Adrenal gland (tissue), 5 donors: ENCODE measurements at regions not wholly inside any gene's neighbourhood (a gene's known extent, or its start where the extent isn't known, plus 50 kb on each side); places are given as distances from the start of the nearest gene placed in this dataset.

Experiments used
- POLR2A ChIP-seq, 2 donors: fragments of 450-650 bp; IDR thresholded peaks; one replicate each; pipeline ENCODE4 v1.6.1; 2017; ENCODE audit warnings: antibody characterized with exemption in 2 of 2, mild to moderate bottlenecking in 2 of 2, moderate library complexity in 1 of 2
- TF ChIP-seq, protein P1 (sequence below), 6 experiments: fragments of 450-650 bp in 4 of 6; fragments of 200-600 bp in 2 of 6; sonication (generic) in 1 of 6; IDR thresholded peaks; 1 replicate in 5 of 6; 2 replicates in 1 of 6; pipeline versions ENCODE4 v1.5.1 to v1.8.0; 2016 to 2021; ENCODE audit warnings: antibody characterized with exemption in 6 of 6, mild to moderate bottlenecking in 2 of 6, moderate library complexity in 1 of 6
- donor health status: DM: no; HTN: no; CAD: no.

DNA sequence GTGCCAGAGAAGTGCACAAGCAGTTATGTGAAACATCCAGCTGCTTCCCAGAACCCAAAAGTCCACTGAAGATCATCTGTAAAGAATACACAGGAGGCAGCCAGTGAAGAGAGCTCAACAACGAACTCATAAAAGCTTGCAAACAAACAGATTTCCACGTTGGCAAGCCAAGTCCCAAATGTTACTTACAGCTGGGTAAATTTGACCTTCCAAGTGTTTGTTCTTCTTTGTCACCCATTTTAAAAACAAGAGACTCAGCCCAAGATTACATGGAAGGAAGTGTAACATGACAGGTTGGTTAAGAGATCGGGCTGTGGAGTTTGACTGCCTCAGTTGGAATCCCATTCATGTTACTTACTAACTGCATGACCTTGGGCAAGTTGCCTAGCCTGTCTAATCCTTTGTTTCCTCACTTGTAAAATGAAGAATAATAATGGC is 174.9 kb upstream of the PAPPA start:
- TF ChIP-seq, protein P1, sequence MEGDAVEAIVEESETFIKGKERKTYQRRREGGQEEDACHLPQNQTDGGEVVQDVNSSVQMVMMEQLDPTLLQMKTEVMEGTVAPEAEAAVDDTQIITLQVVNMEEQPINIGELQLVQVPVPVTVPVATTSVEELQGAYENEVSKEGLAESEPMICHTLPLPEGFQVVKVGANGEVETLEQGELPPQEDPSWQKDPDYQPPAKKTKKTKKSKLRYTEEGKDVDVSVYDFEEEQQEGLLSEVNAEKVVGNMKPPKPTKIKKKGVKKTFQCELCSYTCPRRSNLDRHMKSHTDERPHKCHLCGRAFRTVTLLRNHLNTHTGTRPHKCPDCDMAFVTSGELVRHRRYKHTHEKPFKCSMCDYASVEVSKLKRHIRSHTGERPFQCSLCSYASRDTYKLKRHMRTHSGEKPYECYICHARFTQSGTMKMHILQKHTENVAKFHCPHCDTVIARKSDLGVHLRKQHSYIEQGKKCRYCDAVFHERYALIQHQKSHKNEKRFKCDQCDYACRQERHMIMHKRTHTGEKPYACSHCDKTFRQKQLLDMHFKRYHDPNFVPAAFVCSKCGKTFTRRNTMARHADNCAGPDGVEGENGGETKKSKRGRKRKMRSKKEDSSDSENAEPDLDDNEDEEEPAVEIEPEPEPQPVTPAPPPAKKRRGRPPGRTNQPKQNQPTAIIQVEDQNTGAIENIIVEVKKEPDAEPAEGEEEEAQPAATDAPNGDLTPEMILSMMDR (IDR thresholded peaks at IDR 0.05) = no peak
- no peak for TF ChIP-seq POLR2A (IDR thresholded peaks at IDR 0.05)
